ENCODE measurements at regions not wholly inside any gene's neighbourhood (a gene's known extent, or its start where the extent isn't known, plus 50 kb on each side); places are given as distances from the start of the nearest gene placed in this dataset.

DNA sequence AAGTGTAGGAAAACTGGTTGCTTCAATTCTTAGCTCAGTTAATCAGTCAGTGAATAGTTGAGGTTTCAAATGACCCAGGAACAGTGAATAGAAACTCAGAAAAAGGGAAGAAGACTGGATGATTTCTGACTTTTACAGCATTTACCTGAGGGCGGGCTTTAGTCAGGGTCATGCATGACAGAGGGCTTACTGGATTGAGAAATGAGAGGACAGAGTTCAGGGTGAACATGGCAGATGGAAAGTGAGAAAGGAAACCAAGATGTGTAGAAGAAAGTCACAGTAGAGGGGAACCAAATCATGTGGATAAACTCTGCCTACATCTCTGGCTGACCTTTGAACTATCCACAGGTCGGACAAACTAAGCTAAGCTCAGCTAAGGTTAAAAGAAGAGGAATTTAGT is 596.0 kb downstream of the SEMA5A start:
- DNase-seq (ENCODE audit: low read depth in 3 of 3, low spot score in 1 of 3) = no peak

DNA sequence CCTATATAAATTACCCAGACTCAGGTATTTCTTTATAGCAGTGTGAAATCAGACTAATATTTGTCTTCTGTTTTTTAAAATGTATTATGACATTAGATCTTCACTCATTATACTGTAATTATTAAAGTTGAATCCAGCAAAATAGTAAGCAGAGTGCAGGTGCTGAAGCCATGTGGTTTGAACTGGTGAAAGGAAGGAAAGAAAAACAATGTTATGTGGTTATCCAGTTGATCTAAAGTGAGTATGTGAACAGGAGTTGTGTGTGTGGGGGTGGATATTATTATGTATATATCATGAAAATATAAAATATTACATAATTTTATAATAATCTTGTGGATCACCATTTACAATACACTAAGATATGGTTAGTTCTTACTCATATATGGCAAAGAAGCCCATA is 593.7 kb downstream of the SEMA5A start:
- DNase-seq (ENCODE audit: low read depth in 3 of 3, low spot score in 1 of 3) = no peak

DNA sequence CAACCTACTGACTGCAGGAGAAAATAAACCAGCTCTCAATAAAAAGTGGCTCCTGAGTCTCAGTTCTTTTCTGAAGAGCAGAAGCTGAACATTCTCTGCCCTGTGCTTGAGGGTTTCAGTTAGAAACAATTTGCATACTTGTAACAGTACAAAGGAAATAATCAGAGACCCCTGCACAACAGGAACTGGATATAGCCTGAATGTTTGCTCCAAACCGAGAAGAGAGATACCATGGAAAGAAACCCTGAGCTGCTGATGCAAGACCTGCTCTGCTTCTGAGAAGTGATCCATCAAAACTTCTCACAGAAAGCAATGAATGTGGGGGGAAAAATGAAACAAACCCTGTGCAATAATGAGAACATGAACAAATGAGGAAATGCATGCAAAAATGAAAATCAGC is 592.9 kb downstream of the SEMA5A start:
- no peak for DNase-seq (ENCODE audit: low read depth in 3 of 3, low spot score in 1 of 3)

DNA sequence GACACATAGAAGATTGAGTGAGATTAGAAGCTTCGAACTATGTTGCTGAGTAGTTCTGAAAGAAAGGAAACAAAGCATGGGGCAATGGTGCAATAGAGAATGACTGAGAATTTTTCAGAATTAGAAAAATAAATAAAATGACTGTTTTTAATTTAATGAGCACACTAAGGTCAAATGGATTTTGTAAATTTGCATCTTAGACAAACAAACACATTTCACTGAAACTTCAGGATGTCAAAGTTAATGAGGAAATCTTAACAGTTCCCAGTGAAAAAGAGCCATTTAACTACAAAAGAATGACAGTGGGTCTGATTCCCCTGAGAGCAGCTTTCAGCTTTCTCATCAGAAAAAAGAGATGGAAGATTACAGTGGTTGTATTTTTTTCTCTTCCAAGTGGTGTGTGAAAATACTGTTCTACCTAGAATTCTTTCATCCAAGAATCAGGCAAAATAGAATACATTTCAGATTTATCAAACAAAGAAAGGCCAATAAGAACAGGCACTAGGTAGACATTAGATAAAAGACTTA is 591.9 kb downstream of the SEMA5A start:
- no peak for DNase-seq (ENCODE audit: low read depth in 3 of 3, low spot score in 1 of 3)

DNA sequence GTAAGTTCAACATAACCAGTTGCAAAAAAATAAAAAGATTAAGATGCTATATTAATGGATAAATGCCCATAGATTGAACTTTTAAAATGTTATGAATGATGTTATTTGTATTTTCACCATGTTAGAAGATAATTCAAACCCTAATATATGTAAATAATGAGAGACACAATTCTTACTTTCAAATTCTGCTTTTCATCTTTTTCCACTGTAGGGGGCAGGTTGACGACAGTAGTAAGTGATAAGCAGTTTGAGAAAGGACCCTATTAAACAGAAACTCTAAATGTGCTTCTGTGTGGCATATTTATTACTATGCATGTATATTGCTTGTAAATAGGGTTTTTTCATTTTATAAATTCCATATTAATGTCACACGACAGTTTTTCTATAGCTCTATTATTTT is 591.1 kb downstream of the SEMA5A start:
- no peak for DNase-seq (ENCODE audit: low read depth in 3 of 3, low spot score in 1 of 3)

DNA sequence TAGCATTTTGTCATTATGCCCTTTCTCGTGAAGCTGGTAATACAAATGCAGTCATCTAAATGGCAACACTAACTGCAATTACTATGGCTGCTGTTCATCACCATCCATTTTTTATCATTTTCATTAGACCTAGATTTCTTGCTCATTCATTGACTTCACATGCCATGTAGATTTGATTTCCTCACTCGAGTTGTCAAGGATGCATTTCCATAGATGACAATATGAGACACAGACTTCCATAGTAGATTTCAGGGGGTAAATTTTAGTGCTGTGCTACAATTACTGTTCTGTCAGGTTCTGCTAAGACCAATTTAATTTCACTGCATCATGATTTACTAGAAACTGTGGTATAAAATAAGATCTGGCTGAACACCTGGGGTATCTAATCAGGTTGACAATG is 589.2 kb downstream of the SEMA5A start:
- no peak for DNase-seq (ENCODE audit: low read depth in 3 of 3, low spot score in 1 of 3)

DNA sequence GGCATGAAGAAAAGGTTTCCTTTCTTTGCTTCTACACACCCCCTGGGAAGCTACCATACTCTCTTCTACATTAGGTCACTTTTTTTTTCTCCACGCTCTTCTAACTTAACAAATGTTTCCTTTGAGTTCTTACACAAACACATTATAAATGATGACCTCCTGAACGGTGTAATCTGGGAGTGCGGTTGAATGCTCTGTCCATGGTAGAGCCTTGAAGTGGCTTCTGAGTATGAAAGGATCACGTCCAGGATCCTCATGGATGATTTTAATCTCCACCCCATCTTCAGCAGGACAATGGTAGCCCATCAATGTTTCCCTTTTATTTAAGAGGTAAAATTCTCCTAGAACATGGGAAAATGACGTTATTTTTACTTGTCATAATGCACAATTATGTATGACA is 587.3 kb downstream of the SEMA5A start:
- DNase-seq (ENCODE audit: low read depth in 3 of 3, low spot score in 1 of 3) = no peak

DNA sequence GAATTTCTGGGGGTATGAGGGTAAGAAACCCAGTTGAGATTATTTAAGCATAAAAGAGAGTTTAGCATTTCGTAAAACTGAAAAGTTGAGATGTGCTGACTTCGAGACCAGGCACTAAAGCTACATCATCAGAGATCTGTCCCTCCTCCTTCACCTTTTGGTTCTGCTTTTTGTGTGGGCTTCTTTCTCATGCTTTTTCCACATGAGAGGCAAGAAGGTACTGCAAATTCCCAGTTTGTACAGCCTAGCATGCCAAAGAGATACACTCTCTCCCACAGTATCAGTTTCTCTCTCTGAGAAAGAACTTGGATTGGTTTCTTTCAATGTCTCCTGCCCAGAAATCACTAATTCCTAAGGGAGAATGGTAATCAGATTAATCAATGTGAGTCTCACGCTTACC is 584.7 kb downstream of the SEMA5A start:
- DNase-seq (ENCODE audit: low read depth in 3 of 3, low spot score in 1 of 3) = no peak

DNA sequence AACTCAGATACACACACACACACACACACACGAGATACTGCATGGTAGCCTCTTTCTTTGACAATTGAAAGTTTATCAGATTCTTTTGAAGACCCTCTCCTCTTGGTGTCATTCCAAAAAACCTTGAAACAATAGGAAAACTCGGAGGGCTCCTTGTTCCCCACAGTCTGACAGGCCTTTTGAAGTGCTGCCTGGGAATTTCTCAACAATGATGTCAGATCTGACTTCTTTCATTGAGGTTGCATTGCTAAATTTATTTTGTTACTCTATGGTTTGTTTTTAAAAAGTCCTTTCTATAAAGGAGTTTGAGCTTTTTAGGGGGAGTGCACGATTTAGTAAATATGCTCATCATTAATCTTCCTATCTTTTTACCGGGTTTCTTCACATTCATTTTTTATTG is 583.9 kb downstream of the SEMA5A start:
- DNase-seq (ENCODE audit: low read depth in 3 of 3, low spot score in 1 of 3) = no peak

DNA sequence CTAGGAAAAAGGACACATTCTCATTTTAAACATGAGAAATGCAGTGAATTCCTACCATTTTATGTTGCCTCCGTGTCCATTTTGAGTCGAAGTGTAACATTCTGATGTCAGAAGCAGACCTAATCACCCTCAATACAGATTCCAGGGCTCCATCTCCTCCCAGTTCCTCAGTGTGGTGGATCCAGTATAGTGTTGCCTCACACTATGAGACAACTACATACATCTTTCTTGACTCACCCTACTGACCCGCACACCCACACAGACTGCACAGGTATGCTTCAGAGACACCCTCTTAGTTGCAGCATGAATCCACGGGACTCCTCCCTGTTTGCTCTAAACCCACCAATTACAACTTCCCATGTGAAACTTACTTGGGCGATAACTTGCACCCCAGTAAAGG is 564.9 kb downstream of the SEMA5A start:
- no peak for DNase-seq (ENCODE audit: low read depth in 3 of 3, low spot score in 1 of 3)

DNA sequence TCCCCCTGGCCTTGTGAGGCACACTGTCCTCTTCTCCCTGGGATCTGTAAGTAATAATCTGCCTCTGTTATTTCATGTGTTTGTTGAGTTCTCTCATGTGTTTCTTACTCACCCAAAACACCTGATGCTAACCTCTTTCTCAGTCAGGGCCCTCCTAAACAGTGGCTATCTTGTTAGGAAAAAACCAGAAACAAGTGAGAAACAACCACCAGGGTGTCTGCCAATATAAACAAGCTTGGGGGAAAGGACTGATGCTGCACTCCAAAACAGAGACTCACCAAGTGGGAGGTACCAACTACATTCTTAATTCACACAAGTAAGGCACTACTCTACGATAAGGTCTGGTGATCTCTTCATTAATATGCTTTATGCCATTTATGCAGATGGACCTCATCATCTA is 564.4 kb downstream of the SEMA5A start:
- no peak for DNase-seq (ENCODE audit: low read depth in 3 of 3, low spot score in 1 of 3)

DNA sequence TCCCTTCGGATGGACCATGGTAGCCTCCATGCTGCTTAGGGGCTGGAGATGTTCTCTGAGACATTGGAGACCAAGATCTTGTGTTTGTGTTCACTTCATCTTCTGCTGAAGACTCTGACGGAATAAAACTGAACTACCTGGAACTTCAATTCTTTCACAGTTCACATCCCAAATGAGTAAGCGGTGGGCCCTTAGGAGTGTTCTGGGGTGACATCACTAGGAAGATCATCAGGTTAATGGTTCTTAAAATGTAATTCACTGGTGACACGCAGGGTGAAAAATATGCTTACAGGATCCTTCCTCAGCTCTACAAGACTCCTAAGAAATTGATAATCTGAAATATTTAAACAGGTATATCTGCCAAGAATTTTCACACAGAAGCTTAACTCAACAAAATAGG is 561.5 kb downstream of the SEMA5A start:
- no peak for DNase-seq (ENCODE audit: low read depth in 3 of 3, low spot score in 1 of 3)
